Activated CD4-positive, alpha-beta T cell treated with anti-CD3 and anti-CD28 coated beads for 1 hour (primary cell): ENCODE measurements at regions not wholly inside any gene's neighbourhood (a gene's known extent, or its start where the extent isn't known, plus 50 kb on each side); places are given as distances from the start of the nearest gene placed in this dataset.
A peak's percentile ranks its signal among the peaks of the same experiment; 100 is the strongest.

ENCODE experiments used
- DNase-seq: peaks from one replicate; pipeline ENCODE4 v3.0.0-alpha.2; 2020

DNA sequence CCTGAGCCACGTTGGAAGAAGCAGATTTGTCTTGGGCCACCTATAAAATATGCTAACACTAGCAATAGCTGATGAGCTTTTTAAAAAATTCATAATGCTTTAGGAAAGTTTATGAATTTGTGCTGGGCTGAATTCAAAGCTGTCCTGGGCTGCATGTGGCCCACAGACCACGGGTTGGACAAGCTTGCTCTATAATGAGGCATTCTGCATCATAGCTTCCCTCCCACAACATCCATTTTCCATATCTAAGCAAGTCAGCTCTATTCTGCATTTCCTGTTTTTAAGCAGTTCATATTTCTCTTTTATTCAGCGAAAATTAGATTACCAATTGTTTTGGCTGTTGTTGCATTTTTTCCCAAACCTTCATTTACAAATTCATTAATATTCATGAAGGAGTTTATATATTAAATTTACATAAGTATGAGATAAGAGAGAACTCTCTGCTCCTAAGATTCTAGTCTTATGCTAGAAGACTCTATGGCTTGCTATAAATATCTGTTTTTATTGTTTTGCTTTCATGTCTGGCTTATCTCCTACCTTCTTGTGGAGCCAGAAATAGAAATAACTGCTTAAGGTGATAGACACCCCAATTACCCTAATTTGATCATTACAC lies 114.5 kb upstream of the HNRNPA3 start:
- no peak for DNase-seq

DNA sequence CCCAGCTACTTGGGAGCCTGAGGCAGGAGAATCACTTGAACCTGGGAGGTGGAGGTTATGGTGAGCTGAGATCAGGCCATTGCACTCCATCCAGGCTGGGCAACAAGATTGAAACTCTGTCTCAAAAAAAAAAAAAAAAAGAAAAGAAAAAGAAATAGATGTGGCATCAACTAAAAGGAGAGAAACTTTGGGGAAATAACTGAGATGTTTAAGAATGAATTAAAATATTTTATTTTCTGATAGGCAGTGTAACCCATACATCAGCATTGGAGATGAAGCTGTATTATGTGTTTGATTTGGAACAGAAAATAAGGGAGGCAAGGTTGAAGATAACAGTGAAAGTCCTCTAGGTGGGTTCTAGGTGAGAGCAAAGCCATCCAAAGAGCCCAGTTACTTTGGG lies 110.7 kb upstream of the HNRNPA3 start:
- DNase-seq: no peak

DNA sequence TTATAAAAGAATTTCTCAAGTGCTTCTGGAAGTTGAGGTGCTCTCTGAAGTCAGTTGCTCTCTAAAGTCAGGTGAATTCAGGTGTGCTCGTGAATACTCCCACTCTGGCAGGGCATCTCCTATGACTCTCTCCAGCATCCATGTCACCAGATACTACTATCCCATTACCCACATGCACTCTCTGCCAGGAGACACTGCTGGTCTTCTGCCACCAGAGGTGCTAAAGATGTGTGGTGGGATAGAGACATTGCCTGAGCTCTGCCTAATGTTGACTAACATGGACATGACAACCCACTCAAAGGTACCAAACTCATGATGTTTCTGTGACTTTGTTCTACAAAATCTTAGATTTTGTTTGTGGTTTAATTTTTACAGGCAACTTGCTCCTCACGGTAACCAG lies 106.4 kb upstream of the HNRNPA3 start:
- DNase-seq: no peak

DNA sequence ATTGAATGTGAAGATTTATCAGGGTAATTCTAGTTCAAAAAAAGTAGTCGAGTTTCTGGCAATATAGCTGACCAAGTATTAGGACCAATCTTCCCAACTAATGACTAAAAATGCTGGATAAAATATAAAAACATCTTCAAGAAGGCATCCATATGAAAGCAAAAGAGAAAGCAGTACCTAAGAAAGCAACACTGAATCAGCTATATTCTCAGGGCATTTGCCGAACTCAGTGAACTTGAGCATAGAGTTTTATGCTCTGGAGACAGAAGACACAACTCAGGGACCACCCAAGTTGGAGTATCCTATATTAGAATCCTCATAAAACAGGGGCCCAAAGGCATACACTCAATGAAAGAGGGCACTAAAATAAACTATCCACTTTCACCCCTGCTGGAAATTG lies 103.7 kb upstream of the HNRNPA3 start:
- no peak for DNase-seq

GRCh38 chr2:177114712-177115111 lies 97.9 kb upstream of the HNRNPA3 start:
- no peak for DNase-seq

GRCh38 chr2:177117755-177118154 lies 94.8 kb upstream of the HNRNPA3 start:
- DNase-seq: no peak

DNA sequence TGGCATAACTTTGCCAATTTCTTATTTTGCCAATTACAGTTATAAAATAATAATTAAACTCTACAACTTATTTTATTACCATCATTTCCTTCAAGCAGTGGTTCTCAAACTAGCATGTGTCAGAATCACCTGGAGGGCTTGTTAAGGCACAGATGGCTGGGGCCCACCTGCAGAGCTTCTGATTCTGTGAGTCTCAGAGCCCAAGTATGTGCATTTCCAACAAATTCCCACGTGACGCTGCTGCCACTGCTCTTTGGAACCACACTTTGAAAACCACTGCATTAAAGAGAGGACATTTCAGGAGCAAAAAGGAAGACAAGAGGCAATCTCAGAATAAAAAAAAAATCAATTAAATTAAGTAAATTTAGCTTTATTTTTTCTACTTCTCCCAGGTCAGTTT lies 94.0 kb upstream of the HNRNPA3 start:
- no peak for DNase-seq

DNA sequence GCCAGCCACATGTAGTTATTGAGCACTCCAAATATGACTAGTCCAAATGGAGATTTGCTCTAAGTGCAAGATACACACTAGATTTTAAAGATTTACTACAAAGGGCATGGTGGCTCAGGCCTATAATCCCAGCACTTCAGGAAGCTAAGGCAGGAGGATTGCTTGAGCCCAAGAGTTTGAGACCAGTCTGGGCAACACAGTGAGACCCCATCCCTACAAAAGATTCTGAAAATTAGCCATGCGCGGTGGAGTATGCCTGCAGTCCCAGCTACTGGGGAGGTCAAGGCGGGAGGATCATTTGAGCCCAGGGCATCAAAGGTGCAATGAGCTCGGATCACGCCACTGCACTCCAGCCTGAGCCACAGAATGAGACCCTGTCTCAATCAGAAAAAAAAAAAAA lies 93.5 kb upstream of the HNRNPA3 start:
- DNase-seq: no peak

DNA sequence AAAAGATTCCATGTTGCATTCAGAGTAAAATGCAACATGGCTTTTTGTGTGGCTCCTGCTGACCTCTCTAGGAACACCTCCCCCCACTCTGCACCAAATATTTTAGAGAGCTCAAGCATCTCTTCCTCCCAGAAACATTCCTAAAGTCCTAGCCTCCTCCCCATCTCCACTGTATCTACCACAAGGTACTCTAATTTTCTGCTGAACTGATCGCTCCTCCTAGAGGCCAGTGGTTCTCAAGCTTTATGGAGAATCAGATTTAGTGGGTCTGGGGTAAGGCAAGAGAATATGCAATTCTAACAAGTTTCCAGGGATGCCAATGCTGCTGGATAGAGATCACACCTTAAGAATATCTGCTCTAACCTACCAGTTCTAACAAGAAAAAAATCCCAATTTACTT lies 89.5 kb upstream of the HNRNPA3 start:
- no peak for DNase-seq

DNA sequence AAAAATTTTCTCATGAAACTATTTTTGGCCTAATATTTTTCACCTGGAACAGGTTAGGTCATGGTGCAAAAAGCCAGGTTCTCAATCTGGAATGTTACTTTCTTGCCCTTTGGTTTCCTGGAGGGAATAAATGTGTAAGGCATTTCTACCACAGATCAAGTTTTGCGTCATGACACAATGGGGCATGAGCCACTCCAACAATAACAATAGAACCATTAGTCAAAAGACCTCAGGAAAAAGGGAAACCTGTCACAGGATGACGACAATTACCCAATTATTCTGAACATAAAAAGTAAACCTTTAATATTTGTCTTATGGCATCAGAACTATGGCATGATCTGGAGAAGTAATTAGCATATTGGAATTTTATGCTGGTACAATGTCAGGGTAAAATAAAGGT lies 88.2 kb upstream of the HNRNPA3 start:
- no peak for DNase-seq

GRCh38 chr2:177127821-177128220 lies 84.8 kb upstream of the HNRNPA3 start:
- DNase-seq: no peak

DNA sequence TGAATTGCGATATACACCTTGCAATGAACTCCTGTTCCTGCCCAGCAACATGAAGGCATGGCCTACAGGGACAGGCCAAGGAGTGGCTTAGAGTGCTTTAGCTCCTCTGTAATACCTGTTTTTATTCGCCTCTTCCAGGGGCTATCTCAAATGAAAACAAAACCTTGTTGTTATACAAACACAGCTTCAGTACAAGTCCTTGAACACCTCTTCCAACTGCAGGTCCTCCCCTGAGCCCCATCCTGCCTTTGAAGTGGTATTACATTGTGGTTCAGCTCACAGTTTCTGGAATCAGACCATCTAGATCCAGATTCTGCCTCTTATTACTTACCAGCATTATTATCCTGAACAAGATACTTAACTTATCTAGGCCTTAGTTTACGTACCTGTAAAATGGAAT lies 83.0 kb upstream of the HNRNPA3 start:
- no peak for DNase-seq

DNA sequence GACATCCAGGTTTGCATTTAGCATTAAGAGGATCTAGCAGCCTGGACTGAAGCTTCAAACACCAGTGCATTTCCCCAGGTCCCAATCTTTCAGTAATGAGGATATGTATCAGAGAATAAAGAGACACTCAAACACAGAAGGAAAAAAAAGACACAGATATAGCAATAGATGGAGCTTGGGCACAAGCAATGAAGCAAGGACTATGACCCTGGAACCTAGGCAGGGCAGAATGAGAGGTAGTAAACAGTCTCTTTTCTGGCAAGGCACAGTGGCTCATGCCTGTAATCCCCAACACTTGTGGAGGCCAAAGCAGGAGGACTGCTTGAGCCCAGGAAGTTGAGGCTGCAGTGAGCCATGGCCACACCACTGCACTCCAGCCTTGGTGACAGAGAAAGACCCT lies 80.7 kb upstream of the HNRNPA3 start:
- DNase-seq: no peak

- DNase-seq: no peak
These were observed 73.8 kb upstream of the HNRNPA3 start for GRCh38 chr2:177138823-177139222.

- no peak for DNase-seq
These were observed 70.7 kb upstream of the HNRNPA3 start for GRCh38 chr2:177141866-177142265.

DNA sequence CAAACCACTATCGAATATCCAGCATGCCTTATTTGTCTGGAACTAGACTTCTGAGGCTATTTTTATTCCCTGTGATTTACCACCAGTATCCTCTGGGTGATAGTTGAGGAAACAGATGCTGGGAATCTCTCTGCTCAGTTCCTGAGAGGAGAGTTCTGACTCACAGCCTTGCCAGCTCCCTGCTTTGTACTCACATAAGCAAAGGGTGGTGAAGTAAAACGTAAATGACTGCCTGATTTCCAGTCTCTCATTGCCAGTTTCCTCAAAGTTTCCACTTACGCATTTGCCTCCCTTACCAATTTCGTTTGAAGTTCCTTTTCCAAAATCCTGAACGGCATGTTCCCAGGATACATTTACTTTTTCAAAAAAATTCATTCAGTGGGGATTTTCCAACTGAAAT lies 69.2 kb upstream of the HNRNPA3 start:
- DNase-seq: no peak

DNA sequence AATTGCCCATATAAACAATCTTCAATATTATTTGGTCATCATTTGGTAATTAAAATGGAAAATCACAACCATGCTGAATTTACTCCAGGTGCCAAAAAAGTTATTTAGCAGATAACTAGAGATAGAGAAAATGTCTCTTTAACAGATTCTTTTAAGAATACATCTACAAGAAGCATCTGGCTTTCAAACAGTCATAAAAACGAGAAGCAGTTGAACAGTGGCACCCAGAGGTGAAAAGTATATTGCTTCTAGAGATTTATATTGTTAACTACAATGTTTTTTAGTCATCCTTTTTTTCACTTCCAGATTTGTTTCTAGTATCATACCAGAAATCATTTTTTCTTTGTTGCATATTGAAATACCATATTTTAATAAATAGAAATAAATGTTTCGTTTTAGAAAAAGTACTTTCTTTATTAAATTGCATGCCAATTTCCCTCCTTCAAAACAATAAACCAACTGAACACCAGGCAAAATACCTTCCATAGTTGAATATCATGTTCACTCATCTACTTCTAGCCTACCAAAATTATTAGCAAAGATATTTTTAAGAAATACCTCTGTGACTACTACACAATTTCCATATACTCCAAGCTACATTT lies 65.4 kb upstream of the HNRNPA3 start:
- DNase-seq: no peak

GRCh38 chr2:177147834-177148445 lies 64.7 kb upstream of the HNRNPA3 start:
- DNase-seq: no peak

GRCh38 chr2:177148477-177149154 lies 64.0 kb upstream of the HNRNPA3 start:
- DNase-seq: peak; percentile 47

- no peak for DNase-seq
These were observed 63.5 kb upstream of the HNRNPA3 start for GRCh38 chr2:177149155-177149503.

GRCh38 chr2:177153805-177154204 lies 58.8 kb upstream of the HNRNPA3 start:
- DNase-seq: no peak

DNA sequence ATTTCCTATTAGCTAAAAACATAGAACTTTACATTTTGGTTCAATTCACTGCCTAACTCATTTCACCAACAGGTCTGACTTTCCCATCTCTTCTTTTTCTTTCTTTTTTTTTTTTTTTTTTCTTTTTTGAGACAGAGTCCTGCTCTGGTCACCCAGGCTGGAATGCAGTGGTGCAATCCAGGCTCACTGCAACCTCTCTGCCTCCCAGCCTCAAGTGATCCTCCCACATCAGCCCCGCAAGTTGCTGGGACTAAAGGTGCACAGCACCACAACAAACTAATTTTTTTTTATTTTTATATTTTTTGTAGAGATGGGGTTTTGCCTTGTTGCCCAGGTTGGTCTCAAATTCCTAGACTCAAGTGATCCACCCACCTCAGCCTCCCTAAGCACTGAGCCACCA lies 57.8 kb upstream of the HNRNPA3 start:
- DNase-seq: no peak

DNA sequence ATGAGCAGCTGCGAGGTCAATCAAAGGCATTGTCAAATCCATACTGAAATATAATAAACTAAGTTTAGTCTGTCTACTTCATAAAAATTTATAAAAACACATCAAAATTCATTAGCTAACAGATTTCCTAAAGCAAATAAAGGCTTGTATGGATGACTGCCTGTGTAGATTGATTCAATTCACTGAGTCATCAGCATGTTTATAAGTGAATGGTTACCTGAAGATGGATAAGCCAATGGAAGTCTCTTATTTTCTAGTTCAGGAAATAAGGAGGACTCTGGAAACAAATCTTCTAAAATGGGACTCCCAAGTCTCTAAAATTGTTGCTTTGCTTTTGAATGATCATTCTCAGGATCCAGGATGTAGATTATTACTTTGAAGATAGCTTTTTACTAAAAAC lies 57.0 kb upstream of the HNRNPA3 start:
- no peak for DNase-seq

DNA sequence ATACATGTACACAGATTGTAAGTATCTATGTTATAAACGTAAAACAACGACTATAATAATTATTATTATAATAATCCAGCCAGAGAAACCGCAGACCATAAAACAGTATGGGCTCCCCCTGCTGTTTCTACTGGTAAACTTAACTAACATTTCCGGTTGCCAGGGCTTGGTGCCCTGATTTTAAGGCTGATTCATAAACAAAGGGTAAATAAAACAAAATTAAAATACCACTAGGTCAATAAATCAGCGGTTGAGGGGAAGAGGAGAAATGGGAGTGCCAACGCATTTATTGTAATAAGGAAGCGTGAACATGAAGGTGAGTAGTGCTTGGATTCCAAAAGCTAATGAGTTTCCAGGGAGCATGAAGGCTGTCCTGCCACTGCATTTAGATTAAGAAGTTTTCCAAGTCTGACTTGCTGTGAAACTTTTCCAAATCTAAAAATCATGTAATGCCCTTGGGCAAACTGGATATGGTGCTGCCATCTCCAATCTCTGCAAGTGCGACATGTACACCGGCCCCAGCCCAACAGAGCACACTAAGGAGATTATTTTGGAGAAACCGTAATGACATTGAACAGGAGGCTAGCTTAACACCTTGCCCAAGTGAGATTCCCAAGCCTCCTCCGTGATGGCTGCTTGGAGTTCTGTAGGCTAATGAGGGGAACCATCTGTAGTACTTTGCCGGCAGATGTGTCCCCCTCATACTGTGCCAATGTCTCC lies 50.7 kb upstream of the HNRNPA3 start:
- DNase-seq: no peak
